GM19043 (cell line): ENCODE measurements at regions not wholly inside any gene's neighbourhood (a gene's known extent, or its start where the extent isn't known, plus 50 kb on each side); places are given as distances from the start of the nearest gene placed in this dataset.
"Not testable (repeated sequence)": the region's sequence is repeated elsewhere in the genome, so short reads cannot be mapped to it uniquely, and the experiment has no call there.

Experiments used
- ATAC-seq: cut with Tn5 transposase; IDR thresholded peaks from one replicate; pipeline ENCODE4 v1.9.1; 2021; ENCODE audit warnings: low read depth; ENCODE audit not compliant: unreplicated experiment

- not testable (repeated sequence) for ATAC-seq
These were observed 160.0 kb upstream of the PLGLB2 start for GRCh38 chr2:87587934-87588333.

GRCh38 chr2:87592974-87593373 lies 154.9 kb upstream of the PLGLB2 start:
- not testable (repeated sequence) for ATAC-seq

GRCh38 chr2:87593784-87594610 lies 153.9 kb upstream of the PLGLB2 start:
- ATAC-seq: not testable (repeated sequence)

GRCh38 chr2:87594611-87594992 lies 153.3 kb upstream of the PLGLB2 start:
- ATAC-seq: not testable (repeated sequence)

- not testable (repeated sequence) for ATAC-seq
These were observed 152.9 kb upstream of the PLGLB2 start for GRCh38 chr2:87595017-87595416.

GRCh38 chr2:87600961-87601360 lies 146.9 kb upstream of the PLGLB2 start:
- not testable (repeated sequence) for ATAC-seq

- ATAC-seq: not testable (repeated sequence)
These were observed 145.8 kb upstream of the PLGLB2 start for GRCh38 chr2:87602118-87602517.

GRCh38 chr2:87602728-87603127 lies 145.2 kb upstream of the PLGLB2 start:
- not testable (repeated sequence) for ATAC-seq

- not testable (repeated sequence) for ATAC-seq
These were observed 144.2 kb upstream of the PLGLB2 start for GRCh38 chr2:87603418-87604278.

- not testable (repeated sequence) for ATAC-seq
These were observed 143.5 kb upstream of the PLGLB2 start for GRCh38 chr2:87604279-87604818.

- ATAC-seq: not testable (repeated sequence)
These were observed 142.9 kb upstream of the PLGLB2 start for GRCh38 chr2:87604980-87605379.

GRCh38 chr2:87608377-87609166 lies 139.3 kb upstream of the PLGLB2 start:
- not testable (repeated sequence) for ATAC-seq

- ATAC-seq: not testable (repeated sequence)
These were observed 136.9 kb upstream of the PLGLB2 start for GRCh38 chr2:87610974-87611373.

- not testable (repeated sequence) for ATAC-seq
These were observed 136.5 kb upstream of the PLGLB2 start for GRCh38 chr2:87611416-87611815.

- not testable (repeated sequence) for ATAC-seq
These were observed 135.9 kb upstream of the PLGLB2 start for GRCh38 chr2:87611956-87612355.

GRCh38 chr2:87614829-87615434 lies 133.0 kb upstream of the PLGLB2 start:
- not testable (repeated sequence) for ATAC-seq

- not testable (repeated sequence) for ATAC-seq
These were observed 128.8 kb upstream of the PLGLB2 start for GRCh38 chr2:87619121-87619520.

GRCh38 chr2:87621139-87621538 lies 126.7 kb upstream of the PLGLB2 start:
- not testable (repeated sequence) for ATAC-seq

- ATAC-seq: not testable (repeated sequence)
These were observed 125.2 kb upstream of the PLGLB2 start for GRCh38 chr2:87622720-87623119.
